HCEC 1CT (cell line): ENCODE measurements at regions not wholly inside any gene's neighbourhood (a gene's known extent, or its start where the extent isn't known, plus 50 kb on each side); places are given as distances from the start of the nearest gene placed in this dataset.

Experiments used
- DNase-seq: peaks from one replicate; pipeline ENCODE4 v3.0.0-alpha.2; 2017

DNA sequence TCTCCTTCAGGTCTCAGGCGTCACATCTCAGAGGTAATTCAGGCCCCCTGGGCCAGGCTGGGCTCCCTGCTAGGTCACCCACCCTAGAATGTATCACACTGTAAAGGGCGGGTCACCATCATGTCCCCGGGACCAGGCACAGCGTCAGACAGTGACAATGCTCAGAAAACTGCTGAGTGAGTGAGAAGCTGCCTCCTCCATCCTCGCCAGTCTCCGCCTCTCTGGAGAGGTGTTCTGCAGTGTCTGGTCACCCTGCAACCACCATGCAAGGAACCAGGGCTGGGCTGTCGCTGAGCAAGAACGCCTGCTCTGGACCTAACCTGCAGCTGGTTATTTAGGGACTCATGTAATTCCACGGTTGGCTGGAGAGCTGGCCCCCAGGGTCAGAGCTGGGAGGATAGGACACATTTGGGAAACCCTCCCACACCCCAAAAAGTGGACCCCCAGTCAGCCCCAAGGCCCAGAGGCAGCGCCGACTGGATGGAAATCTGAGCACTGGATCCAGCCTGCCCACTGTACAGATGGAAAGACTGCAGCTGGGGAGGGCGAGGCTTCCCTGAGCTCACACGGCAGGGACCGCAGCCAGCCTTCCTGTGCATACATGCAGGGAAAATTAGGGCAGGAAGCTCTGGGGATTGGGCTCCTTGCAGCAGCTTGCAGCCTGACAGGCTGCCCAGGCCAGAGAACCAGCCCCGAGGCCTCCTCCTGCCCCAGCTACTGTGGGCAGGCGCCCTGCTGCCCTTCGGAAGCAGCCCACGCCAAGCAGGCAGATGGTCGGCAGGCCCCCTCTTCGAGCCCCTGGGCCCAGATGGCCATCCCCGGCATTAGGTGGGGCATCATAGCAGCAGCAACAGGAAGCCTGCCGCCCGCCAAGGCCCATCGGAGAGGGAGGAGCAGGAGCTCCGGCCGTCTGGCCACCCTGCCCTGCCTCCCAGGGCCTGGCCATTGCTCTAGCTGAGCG, 105.4 kb upstream of the ZMIZ1 start:
- no peak for DNase-seq

DNA sequence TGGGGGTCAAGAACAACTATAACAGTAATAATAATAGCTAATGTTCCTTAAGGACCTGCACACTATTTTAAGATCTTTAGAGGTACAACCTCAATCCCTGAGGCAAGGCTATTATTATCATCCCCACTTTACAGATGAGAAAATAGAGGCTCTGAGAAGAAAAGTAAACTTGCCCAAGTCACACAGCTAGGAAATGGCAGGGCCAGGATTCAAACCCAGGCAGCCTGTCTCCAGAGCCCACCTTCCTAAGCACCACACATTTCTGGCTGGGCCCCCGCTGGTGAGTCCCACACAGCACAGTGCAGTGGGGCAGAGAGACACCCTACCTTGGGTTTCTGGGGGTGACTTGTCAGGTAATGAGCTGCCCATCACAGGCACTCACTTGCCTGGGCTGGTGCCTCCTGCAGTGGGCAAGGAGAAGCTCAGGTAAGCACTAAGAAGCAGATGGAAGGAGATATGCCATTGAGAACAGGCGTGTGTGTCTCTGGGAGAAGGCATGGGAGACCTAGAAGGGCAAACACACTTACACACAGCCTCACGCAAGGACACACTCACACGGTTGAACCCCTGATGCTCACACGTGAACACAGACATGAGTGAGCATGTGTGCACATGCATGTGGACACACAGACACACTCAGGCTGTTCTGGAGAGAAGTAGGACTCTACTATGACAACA, 104.4 kb upstream of the ZMIZ1 start:
- DNase-seq = no peak

DNA sequence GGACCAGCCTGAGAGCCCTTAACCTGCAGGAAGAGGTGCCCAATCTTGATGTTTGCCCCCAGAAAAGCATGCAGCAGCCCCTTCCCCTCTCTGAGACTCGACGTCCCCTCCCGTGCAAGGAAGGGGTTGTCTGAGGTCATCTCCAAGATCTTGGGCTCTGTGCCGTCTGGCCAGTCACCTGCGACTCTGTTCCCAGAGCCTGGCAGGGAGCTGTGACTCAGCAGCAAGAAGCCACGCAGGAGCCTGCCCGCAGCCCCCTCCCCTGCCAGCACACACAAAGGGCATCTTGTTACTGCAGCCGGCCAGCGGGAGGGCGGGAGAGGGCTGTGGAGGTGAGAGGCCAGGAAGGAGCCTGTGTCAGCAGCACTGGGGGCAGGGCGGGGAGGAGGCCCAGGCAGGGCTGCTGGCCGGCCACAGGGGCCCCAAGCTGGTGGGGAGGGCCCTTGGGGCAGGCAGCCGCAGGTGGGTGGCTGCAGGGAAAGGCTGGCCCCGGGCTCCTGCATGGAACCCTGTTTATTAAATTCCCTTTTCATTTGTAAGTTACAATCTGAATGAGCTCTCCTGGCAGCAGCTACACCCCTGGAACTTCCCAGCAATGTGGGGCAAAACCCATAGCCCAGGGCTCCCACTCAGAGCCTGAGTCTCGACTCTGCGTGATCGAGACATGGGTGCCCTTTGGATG, 103.7 kb upstream of the ZMIZ1 start:
- no peak for DNase-seq

GRCh38 chr10:78966182-78966787, 102.5 kb upstream of the ZMIZ1 start:
- DNase-seq = no peak

GRCh38 chr10:78966844-78967488, 101.8 kb upstream of the ZMIZ1 start:
- DNase-seq = no peak

GRCh38 chr10:78968300-78968942, 100.3 kb upstream of the ZMIZ1 start:
- no peak for DNase-seq

DNA sequence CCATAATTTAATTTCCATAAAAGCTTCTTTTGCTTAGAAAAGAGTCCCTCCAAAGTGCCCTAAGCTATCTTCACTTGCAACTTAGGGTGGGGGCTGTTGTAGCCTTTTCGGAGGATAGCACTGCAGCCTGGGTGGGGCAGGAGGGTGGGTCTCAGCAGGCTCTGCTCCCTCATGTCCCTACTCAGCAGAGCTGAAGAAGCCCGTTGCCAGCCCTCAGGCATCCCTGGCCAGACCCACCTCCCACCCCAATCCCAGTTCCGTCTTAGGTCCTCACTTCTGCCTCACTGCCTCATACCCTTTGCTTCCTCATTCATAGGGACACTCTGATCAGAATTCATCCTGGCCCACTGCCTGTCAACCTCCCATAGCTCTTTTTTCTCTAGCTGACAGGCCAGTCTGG, 99.8 kb upstream of the ZMIZ1 start:
- no peak for DNase-seq

DNA sequence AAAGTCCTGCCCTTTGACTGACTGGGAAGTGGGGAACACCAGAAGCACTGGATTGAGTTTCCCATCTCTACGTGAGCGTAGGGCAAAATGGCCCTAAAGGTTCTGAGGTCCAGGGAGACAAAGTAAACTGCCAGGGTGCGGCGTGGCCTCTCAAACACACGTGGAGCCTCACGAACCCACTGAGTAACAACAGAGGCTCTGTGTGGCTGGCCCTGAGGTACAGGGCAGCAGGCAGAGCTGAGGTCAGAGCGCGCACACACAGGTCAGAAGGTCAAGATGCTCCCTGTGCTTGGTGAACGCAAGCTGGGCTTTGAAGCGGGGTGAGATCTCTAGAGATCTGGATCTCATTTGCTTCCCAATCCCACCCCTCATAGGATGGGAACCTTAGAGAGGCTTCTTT, 99.0 kb upstream of the ZMIZ1 start:
- no peak for DNase-seq

DNA sequence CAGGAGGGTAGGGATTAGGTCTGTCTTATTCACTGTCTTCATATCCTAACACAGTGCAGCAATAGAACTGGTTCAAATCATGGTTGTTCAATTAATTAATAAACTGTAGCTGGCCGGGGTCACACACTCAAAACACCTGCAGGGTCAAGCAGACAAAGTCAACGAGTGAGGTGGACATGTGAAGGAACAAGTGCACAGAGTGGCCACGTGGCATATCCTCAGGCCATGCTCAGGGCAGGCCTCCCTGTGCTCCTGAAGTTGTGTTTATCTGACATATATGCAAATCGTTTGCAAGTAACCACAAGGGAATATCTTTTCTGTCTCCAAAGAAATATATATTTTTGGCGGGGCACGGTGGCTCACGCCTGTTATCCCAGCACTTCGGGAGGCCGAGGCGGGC, 98.5 kb upstream of the ZMIZ1 start:
- DNase-seq = no peak

GRCh38 chr10:78971094-78971682, 97.6 kb upstream of the ZMIZ1 start:
- no peak for DNase-seq

GRCh38 chr10:78972160-78972946, 96.4 kb upstream of the ZMIZ1 start:
- peak; percentile 83 for DNase-seq

DNA sequence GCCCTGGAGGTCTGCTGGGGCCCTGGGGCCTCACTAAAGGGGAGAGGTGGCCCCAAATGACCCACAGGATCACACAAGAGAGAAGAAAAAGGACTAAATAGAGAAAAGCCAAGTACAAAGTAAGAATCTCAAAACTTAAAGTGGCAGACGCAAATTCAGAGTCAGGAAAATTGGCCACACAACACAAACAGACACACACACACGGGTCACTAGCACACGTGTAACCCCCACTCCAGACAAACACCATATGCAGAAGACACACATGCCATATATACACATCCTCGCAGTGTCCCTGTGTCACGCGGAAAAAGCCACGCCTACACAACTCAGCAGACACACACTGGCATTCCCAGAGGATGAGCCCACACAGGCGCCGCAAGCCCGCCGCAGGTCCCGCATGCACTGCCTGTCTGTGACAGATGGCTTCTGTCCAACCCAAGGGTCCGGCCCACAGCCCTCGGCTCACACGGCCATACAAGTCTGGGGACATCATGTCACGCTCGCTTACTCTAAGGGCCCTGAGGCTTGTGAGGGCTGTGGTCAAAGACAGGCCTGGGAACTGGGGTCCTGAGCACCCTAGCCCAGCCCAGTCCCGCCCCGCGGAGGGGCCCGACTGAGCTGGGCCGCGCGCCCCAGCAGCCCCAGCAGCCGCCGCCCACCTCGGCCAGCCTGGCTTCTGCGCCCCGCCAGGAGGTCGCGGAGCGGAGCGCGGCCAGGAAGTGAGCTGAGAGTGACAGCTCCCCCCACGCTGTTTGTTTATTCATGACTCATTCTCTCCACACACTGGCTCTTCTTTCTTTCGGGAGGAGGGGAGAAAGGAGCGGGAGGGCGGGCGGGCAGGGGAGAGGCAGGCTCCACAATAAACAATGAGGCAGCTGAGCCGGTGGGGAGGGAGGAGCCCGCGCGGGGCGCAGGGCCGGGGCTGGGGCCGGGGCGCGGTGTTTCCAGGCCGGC, 95.5 kb upstream of the ZMIZ1 start:
- DNase-seq = peak; percentile 95

GRCh38 chr10:78973901-78974616, 94.7 kb upstream of the ZMIZ1 start:
- peak; percentile 67 for DNase-seq

DNA sequence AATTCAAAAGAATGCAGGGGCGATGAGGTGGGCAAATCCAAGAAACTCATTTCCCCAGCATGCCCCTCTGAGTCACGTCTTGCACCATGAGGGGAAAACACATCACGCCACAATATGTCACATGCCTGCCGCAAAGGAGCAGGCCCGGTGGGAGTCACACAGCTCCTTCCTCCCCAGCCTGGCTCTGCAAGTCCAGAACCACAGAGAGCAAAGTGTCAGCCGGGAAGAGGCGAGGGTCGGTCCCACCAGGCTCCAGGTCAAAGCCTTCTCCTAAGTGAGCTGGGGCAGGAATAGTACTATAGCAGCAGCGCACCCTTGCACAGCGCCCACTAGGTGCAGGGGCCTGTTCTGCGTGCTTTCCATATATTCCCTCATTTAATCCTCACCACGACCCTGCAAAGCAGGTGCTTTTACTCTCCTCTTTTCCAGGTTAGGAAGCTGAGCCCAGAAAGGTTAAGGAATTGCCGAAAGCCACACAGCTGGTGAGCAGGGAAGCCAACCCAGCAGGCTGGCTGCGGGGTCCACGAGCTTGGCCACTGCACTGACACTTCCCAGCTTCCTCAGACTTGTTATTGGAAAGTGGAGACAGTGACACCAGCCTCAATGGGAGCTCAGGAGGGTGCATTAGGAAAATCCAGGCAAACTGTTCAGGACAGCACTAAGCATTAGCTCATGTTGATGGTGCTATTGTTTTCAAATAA, 94.0 kb upstream of the ZMIZ1 start:
- peak; percentile 94 for DNase-seq

- no peak for DNase-seq
These were observed 92.8 kb upstream of the ZMIZ1 start for GRCh38 chr10:78975926-78976325.

- DNase-seq = peak; percentile 7
These were observed 91.7 kb upstream of the ZMIZ1 start for GRCh38 chr10:78976825-78977755.

GRCh38 chr10:78979938-78980337, 88.8 kb upstream of the ZMIZ1 start:
- no peak for DNase-seq
